Iris pigment epithelial cell (primary cell): ENCODE measurements at regions not wholly inside any gene's neighbourhood (a gene's known extent, or its start where the extent isn't known, plus 50 kb on each side); places are given as distances from the start of the nearest gene placed in this dataset.
"Not testable (repeated sequence)": the region's sequence is repeated elsewhere in the genome, so short reads cannot be mapped to it uniquely, and the experiment has no call there.

Experiments used
- DNase-seq: peaks from one replicate; pipeline ENCODE4 v3.0.0-alpha.2; 2011; ENCODE audit warnings: low read depth

DNA sequence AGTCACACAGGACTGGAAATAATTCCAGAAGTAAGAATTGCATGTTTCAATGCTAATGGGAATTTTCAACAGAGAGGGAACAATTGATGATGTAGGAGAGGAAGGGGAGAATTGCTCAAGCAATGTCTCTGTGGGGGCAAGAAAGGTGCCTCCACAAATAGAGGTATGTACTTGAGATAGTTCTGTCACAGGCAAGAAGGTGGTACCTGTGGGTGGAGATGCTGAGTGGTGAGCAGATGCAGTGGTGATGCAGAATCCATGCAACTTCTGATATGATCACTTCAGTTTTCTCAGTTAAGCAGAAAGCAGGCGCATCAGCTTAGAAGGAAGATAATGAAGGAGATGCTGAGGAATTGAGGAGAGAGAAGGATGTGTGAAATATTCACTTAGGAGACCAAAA lies 55.1 kb upstream of the SEC24B start:
- DNase-seq, result no peak

DNA sequence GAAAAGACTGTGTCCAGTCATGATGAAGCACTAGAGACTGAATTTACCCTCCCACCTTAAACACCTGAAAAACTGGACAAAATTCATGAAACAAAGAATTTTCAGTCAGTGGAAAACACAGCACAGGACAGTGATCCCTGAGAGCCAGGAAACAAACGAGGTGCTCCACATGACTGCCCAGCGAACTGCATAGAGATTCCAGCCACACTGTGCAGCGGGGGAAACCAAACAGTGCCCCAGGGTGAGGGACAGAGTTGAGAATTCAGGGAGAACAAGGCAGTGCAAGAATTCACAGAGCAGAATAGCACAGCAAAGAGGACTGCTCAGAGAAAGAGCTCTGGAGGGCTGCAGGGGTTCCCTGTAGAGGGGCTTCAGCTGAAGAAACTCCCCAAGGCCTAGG lies 55.5 kb upstream of the SEC24B start:
- DNase-seq, result no peak

DNA sequence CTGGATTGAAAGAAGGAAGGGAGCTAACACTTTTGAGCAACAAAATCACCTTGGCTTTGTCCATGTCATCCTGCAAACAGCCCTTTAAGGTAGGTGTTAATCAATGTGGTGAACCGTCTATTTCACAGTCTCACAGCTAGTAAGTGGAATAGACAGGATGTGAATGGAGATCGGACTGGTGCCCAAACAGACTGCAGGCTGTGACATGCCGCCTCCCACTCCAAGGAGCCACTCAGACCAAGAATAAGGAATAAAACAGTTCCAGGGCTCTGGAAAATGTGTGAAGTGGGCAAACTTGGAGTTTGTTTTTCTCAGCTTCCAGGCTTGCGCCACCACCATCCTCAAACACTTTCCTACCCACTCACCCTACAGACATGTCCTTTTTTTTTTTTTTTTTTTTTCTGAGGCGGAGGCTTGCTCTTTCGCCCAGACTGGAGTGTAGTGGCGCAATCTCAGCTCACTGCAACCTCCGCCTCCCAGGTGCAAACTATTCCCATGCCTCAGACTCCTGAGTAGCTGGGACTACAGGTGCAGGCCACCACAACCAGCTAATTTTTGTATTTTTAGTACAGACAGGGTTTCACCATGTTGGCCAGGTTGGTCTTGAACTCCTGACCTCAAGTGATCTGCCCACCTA lies 57.7 kb upstream of the SEC24B start:
- no peak for DNase-seq

- peak; percentile 3 for DNase-seq
Observed at GRCh38 chr4:109368661-109369060, 65.0 kb upstream of the SEC24B start.

DNA sequence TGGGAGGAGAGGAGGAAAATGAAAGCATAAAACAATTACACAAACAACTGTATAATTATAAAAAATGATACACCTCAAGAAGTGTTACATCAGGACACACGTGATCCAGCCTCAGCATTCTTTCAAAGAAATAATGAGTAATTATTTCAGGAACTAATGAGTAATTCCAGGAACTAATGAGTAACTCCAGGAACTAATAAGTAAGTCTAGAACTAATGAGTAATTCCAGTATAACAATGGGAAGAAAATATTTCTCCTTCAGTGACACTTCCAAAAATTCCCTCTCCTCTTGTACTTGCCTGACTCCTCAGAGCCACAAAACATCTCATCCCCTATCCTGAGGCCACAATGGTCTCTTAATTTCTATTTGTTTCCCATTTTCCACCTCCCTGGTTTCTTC lies 63.5 kb upstream of the COL25A1 start:
- DNase-seq, result no peak

DNA sequence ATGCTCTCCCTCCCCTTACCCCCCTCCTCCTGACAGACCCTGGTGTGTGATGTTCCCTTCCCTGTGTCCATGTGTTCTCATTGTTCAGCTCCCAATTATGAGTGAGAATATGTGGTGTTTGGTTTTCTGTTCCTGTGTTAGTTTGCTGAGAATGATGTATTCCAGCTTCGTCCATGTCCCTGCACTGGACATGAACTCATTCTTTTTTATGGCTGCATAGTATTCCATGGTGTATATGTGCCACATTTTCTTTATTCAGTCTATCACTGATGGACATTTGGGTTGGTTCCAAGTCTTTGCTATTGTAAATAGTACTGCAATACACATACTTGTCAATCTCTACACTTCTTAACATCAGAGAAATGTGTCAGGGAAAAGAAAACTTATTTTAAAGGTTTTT lies 62.8 kb upstream of the COL25A1 start:
- DNase-seq, result not testable (repeated sequence)

DNA sequence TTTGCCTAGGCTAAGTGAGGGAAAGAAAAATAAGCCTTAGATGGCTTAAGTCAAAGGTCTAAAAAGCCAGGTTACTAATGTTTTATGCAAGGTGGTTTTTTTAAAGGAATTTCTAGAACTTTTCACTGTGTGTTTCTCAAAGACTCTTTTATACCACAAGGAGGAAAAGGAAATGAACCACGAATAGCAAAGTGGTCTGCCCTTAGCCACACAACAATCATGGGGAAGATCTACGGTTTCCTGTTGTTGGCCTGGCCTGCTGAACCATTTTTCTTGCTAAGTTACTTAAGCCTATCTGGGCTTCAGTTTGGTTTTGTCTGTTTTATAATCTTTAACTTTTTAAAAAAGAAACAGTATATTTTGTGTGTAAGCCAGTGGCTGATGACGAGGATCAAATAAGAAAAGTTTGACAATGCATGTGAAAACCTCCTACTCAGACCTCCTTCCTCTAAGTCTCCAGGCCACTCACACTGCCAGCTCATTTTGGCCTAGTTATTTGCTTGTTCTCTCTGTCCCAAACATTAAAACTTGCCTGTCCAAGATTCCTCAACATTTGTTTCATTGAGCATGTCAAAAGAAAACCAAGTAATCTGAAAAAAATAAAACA lies 56.7 kb upstream of the COL25A1 start:
- DNase-seq, result no peak

- DNase-seq, result no peak
Observed at GRCh38 chr4:109355835-109356234, 53.4 kb upstream of the COL25A1 start.

GRCh38 chr4:109352941-109353340 lies 50.5 kb upstream of the COL25A1 start:
- DNase-seq, result no peak
